ENCODE measurements at regions not wholly inside any gene's neighbourhood (a gene's known extent, or its start where the extent isn't known, plus 50 kb on each side); places are given as distances from the start of the nearest gene placed in this dataset.
A peak's percentile ranks its signal among the peaks of the same experiment; 100 is the strongest.

- no peak for DNase-seq
Observed at GRCh38 chr2:147242445-147242844, 602.4 kb upstream of the ACVR2A start.

DNA sequence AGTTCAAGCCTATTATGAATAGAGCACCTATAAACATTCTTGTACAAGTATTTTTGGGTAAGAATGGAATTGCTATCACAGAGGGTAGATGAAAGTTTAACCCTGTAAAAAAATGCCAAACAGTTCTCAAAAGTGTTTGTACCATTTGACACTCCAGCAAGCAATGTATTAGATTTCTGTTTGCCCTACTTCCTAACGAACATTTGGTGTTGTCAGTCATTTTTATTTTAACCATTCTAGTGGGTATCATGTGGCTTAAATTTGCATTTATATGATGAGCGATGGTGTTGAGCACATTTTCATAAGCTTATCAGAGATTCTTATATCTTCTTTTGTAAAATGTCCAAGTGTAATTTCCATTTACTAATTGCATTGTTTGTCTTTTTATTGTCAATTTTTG is 608.2 kb upstream of the ACVR2A start:
- no peak for DNase-seq

GRCh38 chr2:147232225-147232669 is 612.6 kb upstream of the ACVR2A start:
- DNase-seq: no peak

DNA sequence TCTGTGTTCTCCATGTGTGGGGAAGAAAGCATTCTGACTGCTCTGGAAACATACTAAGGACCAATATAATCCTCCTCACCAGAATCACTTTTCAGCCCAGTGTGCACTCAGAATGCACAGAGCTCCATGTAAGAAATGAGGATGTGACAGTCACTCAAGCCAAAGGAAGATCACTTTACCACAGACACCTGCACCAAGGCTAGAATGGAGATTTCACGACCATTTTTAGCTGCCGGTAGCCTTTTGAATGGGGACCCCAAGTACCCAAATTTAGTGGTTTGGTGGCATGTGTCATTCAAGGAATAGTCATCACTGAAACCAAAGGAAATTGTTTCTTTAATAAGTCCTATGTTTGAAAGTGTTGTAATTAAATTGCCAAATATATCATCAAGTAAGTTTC is 613.2 kb upstream of the ACVR2A start:
- peak; percentile 11 for DNase-seq

- DNase-seq: no peak
Observed at GRCh38 chr2:147231081-147231480, 613.7 kb upstream of the ACVR2A start.

DNA sequence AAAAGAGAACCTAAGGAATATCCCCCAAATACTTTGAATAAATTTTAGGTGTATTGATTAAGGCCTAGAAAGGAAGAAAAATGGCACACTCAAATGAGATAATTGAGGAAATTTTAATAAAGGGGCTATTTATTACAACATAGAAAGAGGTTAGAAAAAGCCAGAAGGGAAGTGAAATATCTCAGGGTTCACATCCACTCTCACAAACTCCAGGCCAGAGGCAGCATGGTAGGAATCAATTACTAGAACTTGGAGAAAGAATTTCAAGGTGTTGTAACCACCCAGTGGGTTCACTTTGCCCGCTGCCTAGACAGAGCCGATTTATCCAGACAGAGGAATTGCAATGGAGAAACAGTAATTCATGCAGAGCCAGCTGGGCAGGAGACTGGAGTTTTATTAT is 617.5 kb upstream of the ACVR2A start:
- no peak for DNase-seq

DNA sequence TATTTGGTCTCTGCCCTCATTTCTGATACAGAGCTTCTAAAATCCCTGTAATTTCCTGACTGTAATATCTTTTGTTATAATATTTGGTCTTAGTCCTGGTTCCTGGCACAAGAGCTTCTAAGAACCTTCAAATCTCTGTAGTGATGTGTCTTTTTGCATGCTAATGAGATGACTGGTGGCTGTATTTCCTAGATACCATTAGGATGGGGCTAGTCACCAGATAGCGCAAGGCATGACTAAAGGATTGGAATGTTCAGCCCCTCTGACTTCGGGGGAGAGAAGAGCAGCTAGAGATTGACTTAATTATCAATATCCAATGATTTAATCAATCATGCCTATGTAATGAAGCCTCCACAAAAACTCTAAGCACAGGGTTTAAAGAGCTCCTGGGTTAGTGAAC is 620.8 kb upstream of the ACVR2A start:
- DNase-seq: no peak

DNA sequence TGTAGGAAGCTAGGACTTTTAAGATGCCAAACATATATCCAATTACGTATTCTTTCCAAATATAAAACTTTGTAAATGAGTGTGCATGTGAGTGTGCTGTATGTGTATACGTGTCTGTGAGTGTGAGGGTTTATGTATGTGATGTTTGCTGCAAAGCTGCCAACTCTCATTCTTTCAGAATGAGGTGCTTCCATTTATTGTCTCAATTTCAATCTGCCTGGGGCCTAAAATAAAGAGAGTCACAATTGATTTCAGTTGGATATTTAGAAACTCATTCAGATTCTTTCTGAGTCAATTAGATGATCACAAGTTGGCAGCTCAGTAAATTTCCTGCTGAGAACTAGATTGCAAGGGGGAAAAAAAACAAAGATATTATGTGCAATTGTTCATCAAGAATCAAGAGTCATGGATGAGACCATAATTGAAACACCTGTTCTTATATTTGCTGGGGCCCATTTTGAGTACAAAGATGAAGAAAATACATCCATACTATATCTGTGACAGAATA is 621.2 kb upstream of the ACVR2A start:
- no peak for DNase-seq

GRCh38 chr2:147223119-147223518 is 621.7 kb upstream of the ACVR2A start:
- DNase-seq: peak; percentile 11

GRCh38 chr2:147222506-147222905 is 622.3 kb upstream of the ACVR2A start:
- DNase-seq: no peak

DNA sequence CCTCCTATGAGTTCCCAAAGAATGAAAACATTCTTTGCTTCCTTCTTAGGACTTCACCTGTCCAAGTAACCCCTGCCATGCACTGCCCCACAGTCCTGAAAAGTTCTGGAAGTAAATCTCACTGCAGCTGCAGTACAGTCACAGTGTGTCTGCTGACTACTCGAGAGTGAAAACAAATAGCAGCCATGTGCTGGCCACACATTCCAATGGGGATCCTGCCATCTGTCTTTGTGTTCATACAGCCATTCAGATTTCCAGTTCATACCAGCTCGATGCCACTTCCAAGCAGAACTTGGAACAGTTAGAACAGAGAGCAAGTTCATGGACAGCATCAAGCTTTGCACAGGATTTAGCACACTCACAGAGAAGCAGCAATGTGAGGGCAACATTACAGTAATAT is 629.9 kb upstream of the ACVR2A start:
- no peak for DNase-seq

GRCh38 chr2:147211484-147211883 is 633.3 kb upstream of the ACVR2A start:
- DNase-seq: no peak

DNA sequence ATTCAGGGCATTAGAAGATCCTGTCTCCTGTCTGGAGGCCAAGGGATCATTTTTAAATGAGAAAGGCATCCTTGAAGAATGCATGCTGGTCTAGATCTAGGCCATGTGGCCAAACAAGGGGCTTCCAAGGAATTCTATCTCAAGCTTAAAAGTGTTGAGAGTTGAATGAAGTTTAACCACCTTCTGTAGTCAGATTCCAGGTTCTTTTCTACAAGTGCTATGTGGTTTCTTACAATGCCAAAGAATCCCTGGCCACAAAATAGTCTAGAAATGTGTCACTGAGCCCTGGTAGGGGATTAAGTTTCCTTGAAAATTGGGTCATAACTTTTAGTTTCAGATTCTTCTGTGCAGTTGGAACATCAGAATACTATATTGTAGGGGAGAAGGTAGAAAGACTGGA is 640.7 kb upstream of the ACVR2A start:
- DNase-seq: no peak

DNA sequence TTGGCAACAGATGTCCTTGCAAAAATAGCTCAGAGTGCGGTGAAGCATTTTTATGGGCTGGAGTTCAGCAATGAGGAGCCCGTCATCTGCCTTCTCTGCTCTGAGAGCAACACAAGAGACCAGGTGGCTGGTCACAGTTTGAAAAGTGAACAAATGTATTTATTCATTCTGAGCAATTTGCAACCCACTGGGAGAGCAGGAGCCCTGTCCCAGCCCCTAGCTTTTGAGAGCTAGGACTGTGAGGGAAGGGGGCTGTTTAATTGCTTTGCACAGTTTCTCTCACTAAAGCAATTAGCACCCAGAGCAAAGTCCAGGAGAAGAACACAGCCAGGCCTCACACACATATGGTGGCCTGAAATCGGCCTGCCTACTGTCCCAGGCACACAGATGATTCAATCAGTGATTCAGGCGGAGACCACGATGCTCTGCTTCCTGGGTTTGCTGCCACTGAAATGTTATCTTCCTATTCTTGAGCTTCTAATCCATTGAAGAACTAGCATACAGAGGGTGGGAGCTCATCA is 646.1 kb upstream of the ACVR2A start:
- no peak for DNase-seq

DNA sequence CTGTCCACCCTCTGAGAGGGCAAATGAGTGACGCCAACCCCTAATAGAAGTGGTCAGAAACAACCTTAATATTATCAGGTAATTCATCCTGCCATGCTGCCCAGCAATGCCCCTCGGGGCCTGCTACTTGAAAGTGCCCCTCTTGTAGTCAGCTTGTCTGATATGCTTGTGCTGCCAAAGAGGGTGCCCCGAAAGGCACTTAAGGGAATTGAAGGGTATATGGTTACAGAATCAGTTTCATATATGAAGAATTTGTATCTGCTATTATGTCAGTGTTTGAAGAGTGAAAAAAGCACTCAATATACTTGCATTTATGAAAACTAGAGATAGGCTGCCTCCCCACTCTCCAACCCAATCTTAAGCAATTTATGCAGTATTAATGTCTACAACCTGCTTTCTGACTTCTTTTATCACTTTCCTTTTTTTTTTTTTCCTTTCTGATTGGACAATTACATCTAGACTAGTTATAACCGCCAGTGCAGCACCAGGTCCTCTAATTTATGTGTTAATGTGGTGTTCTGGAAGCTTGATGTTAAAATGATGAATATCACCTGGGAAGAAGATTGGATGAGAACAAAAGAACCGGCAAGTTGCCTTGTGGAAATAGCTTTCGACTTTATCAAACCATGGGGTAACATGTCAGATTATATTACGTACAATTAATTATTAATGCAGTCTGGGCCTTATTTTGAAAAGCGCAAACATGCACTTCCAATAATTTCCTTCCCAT is 646.9 kb upstream of the ACVR2A start:
- no peak for DNase-seq

- DNase-seq: peak; percentile 79
Observed at GRCh38 chr2:147182260-147182659, 662.6 kb upstream of the ACVR2A start.

- peak; percentile 13 for DNase-seq
Observed at GRCh38 chr2:147181351-147182029, 663.3 kb upstream of the ACVR2A start.

GRCh38 chr2:147177071-147177857 is 667.6 kb upstream of the ACVR2A start:
- DNase-seq: peak; percentile 12

DNA sequence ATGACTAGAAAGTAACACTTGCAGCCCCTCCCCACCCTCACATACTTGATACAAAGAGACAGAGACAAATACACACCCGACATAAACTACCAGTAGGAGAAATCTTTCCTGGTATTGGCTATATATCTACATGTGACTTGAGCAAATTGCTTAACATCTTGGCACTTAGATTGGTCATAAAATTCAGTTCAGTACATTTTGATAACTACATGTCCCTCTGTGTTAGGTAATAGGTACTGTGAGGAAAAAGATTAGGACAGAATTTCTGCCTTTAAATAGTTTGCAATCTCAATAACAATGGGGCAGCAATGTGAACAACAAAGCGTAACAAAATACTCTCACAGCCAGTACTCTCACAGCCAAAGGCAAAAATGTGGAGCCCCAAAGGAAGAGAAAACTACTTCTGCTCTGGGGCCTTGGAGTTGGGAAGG is 670.0 kb upstream of the ACVR2A start:
- no peak for DNase-seq

GRCh38 chr2:147173798-147174197 is 671.0 kb upstream of the ACVR2A start:
- peak; percentile 33 for DNase-seq

GRCh38 chr2:147173189-147173581 is 671.6 kb upstream of the ACVR2A start:
- no peak for DNase-seq

DNA sequence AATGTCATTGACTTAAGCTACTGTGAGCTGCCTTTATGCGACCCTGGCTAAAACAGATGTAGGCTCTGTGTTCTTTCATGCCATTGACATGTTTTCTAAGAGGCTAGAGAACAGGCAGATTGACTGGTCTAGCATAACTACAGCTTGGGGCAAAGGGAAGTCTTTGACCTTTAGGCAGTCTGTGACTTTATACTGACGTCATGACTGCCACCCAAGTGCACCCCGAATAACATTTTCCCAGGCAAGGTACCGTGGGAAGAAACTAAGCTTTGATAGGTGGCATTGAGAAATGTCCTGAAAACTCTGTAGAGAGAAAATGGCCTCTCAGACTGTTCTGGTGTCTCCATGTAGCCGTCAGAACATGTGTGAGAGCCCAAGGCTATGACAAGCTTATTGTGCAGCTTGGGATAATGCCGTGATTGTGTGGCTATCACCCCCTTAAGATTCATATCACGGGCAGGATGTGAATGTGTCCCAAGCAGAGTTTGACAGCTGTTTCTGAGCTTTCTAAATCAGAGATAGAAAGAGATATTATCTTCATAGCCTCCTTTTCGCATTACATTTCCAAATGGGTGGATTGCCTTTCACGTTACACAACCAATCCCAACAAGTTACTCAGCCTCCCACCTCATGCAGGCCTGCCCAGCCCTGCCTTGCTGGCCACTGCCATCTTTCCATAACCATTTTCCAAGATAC is 672.2 kb upstream of the ACVR2A start:
- DNase-seq: no peak

DNA sequence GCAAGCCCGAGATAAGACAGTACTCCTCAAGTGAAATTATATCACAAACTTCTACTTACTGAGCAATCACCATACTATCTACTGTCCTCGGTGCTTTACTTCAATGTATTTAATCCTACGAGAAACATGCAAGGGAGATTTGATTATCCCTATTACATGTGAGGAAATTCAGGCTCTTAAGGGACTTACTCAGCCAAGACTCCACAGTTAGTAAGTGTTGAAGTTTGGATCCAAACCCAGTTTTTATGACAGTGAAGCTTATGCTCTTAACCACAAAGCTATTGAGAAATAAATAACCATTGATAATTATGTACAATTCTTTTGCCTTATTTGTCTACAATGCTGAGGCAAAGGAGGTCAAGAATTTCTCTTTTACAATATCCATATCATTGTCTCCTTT is 672.9 kb upstream of the ACVR2A start:
- no peak for DNase-seq
